ENCODE measurements at regions not wholly inside any gene's neighbourhood (a gene's known extent, or its start where the extent isn't known, plus 50 kb on each side); places are given as distances from the start of the nearest gene placed in this dataset.

- Histone ChIP-seq H3K27me3 (ENCODE audit: control insufficient read depth, insufficient read depth, low read length) (no peaks in the 10 kb centered on the region), H2AFZ (replicated peaks; ENCODE audit: low read length, poor library complexity) (no peak overlapping the region), H3K79me1 (ENCODE audit: low read depth in 1 of 2, low read length in 2 of 2) (peaks cover 0 to 4% of the 10 kb centered on the region in 2 experiments; a peak in 1 of 4 replicates), H2BK120ac (ENCODE audit: low read depth, low read length) (no peak overlapping the region), H3K4me2 (ENCODE audit: low read depth, low read length) (no peak overlapping the region), H4K5ac (ENCODE audit: low read depth, low read length) (no peak overlapping the region), H2AK5ac (ENCODE audit: low read depth, low read length) (no peak overlapping the region), H2BK5ac (ENCODE audit: low read depth, low read length, poor library complexity, severe bottlenecking) (no peak overlapping the region), H3K36me3 (ENCODE audit: control insufficient read depth, insufficient read depth, low read length) (peaks cover 10% of the 10 kb centered on the region), H3K9ac (ENCODE audit: low read depth, low read length) (no peak overlapping the region), H3K4me1 (ENCODE audit: control insufficient read depth, insufficient read depth, low read length) (no peaks in the 10 kb centered on the region; the same call in 1 of the 2 replicates), H2BK15ac (ENCODE audit: low read depth, low read length) (no peak overlapping the region), H4K91ac (ENCODE audit: insufficient read depth, low read depth, low read length) (no peak overlapping the region), H2BK20ac (ENCODE audit: low read depth, low read length) (no peak overlapping the region), H3K9me1 (ENCODE audit: insufficient read depth, low read length) (no peaks in the 10 kb centered on the region), H3K4ac (ENCODE audit: low read depth, low read length) (no peak overlapping the region), H3K9me3 (ENCODE audit: control insufficient read depth, insufficient read depth, low read length) (peaks cover 2% of the 10 kb centered on the region; the same call in 1 of the 2 replicates), H3K14ac (replicated peaks; ENCODE audit: low read depth, low read length) (no peak overlapping the region), H4K20me1 (ENCODE audit: insufficient read depth, low read length) (no peaks in the 10 kb centered on the region), H4K8ac (ENCODE audit: low read depth in 2 of 2, low read length in 2 of 2) (no peak overlapping the region), H3K18ac (ENCODE audit: low read depth, low read length) (no peak overlapping the region), H3K56ac (ENCODE audit: extremely low read depth, insufficient read depth, low read length) (no peak overlapping the region), H3K27ac (ENCODE audit: insufficient read depth, low read length) (no peak overlapping the region), H3K23ac (ENCODE audit: low read depth, low read length) (no peak overlapping the region), H3K4me3 (ENCODE audit: insufficient read depth, low read depth, low read length) (no peak overlapping the region), H2AK9ac (replicated peaks; ENCODE audit: low read depth, low read length, poor library complexity) (no peak overlapping the region)
- DNase-seq (no peak), ATAC-seq (ENCODE audit: low read depth) (no peak)
- WGBS, 2 experiments (ENCODE audit: extremely low coverage in 2 of 2, insufficient read length in 1 of 2), result 80% methylated on average over 2 of the region's 3 CpGs; no CpG with 5 or more reads in 1 of the 2 experiments
- dilution Hi-C loops (cut with HindIII; ENCODE audit: low sequenced_read_pairs, unreplicated experiment), result no loop called here
- ChIA-PET CTCF (no interaction called here), POLR2A (ENCODE audit: unreplicated experiment) (no interaction called here)
- no peak for TF ChIP-seq BHLHE40 (IDR thresholded peaks at IDR 0.05; ENCODE audit: low read depth, low read length)
- no peak for TF ChIP-seq RAD21 (IDR thresholded peaks at IDR 0.05; ENCODE audit: low read length)
- TF ChIP-seq POLR2A (IDR thresholded peaks at IDR 0.05; ENCODE audit: low read depth, low read length), result no peak
- no peak for TF ChIP-seq CHD1 (IDR thresholded peaks at IDR 0.05; ENCODE audit: low read depth, low read length)
- TF ChIP-seq CEBPB (IDR thresholded peaks at IDR 0.05; ENCODE audit: low read depth, low read length), result no peak
- TF ChIP-seq RCOR1 (IDR thresholded peaks at IDR 0.05; ENCODE audit: insufficient replicate concordance, low read length), result no peak
- TF ChIP-seq FOS (IDR thresholded peaks at IDR 0.05; ENCODE audit: low read depth, low read length), result no peak
- no peak for TF ChIP-seq RFX5 (IDR thresholded peaks at IDR 0.05; ENCODE audit: low read depth, low read length)
- TF ChIP-seq, protein P1, sequence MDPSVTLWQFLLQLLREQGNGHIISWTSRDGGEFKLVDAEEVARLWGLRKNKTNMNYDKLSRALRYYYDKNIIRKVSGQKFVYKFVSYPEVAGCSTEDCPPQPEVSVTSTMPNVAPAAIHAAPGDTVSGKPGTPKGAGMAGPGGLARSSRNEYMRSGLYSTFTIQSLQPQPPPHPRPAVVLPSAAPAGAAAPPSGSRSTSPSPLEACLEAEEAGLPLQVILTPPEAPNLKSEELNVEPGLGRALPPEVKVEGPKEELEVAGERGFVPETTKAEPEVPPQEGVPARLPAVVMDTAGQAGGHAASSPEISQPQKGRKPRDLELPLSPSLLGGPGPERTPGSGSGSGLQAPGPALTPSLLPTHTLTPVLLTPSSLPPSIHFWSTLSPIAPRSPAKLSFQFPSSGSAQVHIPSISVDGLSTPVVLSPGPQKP (IDR thresholded peaks at IDR 0.05; ENCODE audit: borderline replicate concordance, low read depth, low read length), result no peak
- TF ChIP-seq SMC3 (IDR thresholded peaks at IDR 0.05; ENCODE audit: low read depth, low read length), result no peak
- no peak for TF ChIP-seq MAFK (IDR thresholded peaks at IDR 0.05; ENCODE audit: low read depth, low read length)
- TF ChIP-seq CTCF (conservative IDR thresholded peaks at IDR 0.05; ENCODE audit: low read depth, low read length), result no peak
- no peak for TF ChIP-seq MXI1 (IDR thresholded peaks at IDR 0.05; ENCODE audit: borderline replicate concordance, low read depth, low read length)
- no peak for TF ChIP-seq MAZ (IDR thresholded peaks at IDR 0.05; ENCODE audit: borderline replicate concordance, low read depth, low read length)
- TF ChIP-seq, protein P2, sequence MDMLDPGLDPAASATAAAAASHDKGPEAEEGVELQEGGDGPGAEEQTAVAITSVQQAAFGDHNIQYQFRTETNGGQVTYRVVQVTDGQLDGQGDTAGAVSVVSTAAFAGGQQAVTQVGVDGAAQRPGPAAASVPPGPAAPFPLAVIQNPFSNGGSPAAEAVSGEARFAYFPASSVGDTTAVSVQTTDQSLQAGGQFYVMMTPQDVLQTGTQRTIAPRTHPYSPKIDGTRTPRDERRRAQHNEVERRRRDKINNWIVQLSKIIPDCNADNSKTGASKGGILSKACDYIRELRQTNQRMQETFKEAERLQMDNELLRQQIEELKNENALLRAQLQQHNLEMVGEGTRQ (IDR thresholded peaks at IDR 0.05; ENCODE audit: low read depth, low read length), result no peak
- no peak for TF ChIP-seq NFE2L2 (IDR thresholded peaks at IDR 0.05; ENCODE audit: low read depth, low read length)
- intact Hi-C loops (cut with micrococcal nuclease), result no loop called here
- in situ Hi-C loops (cut with MboI; ENCODE audit: low sequenced_read_pairs), result no loop called here
- no TSS peak for BruUV-seq (replicated peaks)
Observed at GRCh38 chr6:165937564-165938358, 229.9 kb downstream of the TBXT start.
